Caco-2 (cell line): ENCODE measurements at regions not wholly inside any gene's neighbourhood (a gene's known extent, or its start where the extent isn't known, plus 50 kb on each side); places are given as distances from the start of the nearest gene placed in this dataset.

Source experiments
- BruUV-seq: library from RNA; stranded (reverse); fragments of 400-500 nt; replicated peaks from 2 replicates; lab custom pipeline; 2021; lab: Mats Ljungman, UMichigan
- CTCF ChIA-PET: fragments of 300-600 bp; sonication (Branson Sonifier 250); formaldehyde crosslinking; loops from one replicate; lab custom pipeline; 2022; ENCODE audit warnings: antibody characterized with exemption; lab: Charles Lee
- POLR2A ChIA-PET: fragments of 300-600 bp; sonication (Branson Sonifier 250); formaldehyde crosslinking; loops from one replicate; lab custom pipeline; 2022; ENCODE audit warnings: antibody characterized with exemption; lab: Charles Lee
- DNase-seq, 2 experiments: peaks; one replicate each; pipeline versions ENCODE4 v3.0.0 to v3.0.0-alpha.2; 2020 to 2022
- H3K27me3 ChIP-seq: replicated peaks from 2 replicates; pipeline ENCODE4 v1.6.0; 2011; ENCODE audit warnings: low read length; ENCODE audit not compliant: control insufficient read depth, insufficient read depth
- H3K36me3 ChIP-seq: 2 replicates; pipeline ENCODE4 v1.5.1; 2011; ENCODE audit warnings: low read length; ENCODE audit not compliant: control insufficient read depth, insufficient read depth
- H3K4me1 ChIP-seq: fragments of 250-450 bp; sonication (Bioruptor Pico); 2 replicates; pipeline ENCODE4 v1.5.1; 2020; ENCODE audit warnings: mild to moderate bottlenecking
- H3K4me3 ChIP-seq: 2 replicates; pipeline ENCODE4 v1.5.1; 2011; ENCODE audit warnings: low read depth, mild to moderate bottlenecking, control low read depth, low read length
- H3K9me3 ChIP-seq: fragments of 250-450 bp; sonication (Bioruptor Pico); 2 replicates; pipeline ENCODE4 v1.5.1; 2020; ENCODE audit warnings: mild to moderate bottlenecking, moderate library complexity
- H3K27ac Mint-ChIP-seq: one replicate; pipeline ENCODE4 v1.8.0; 2022; ENCODE audit warnings: mixed read lengths; ENCODE audit not compliant: unreplicated experiment
- H3K27me3 Mint-ChIP-seq: one replicate; pipeline ENCODE4 v1.8.0; 2022; ENCODE audit warnings: mixed read lengths; ENCODE audit not compliant: insufficient read depth, unreplicated experiment
- H3K36me3 Mint-ChIP-seq: one replicate; pipeline ENCODE4 v1.8.0; 2022; ENCODE audit warnings: mild to moderate bottlenecking, mixed read lengths; ENCODE audit not compliant: insufficient read depth, unreplicated experiment
- H3K4me1 Mint-ChIP-seq: one replicate; pipeline ENCODE4 v1.8.0; 2022; ENCODE audit warnings: low read depth, mixed read lengths; ENCODE audit not compliant: unreplicated experiment
- H3K4me3 Mint-ChIP-seq: one replicate; pipeline ENCODE4 v1.8.0; 2022; ENCODE audit warnings: mild to moderate bottlenecking, moderate library complexity, mixed read lengths; ENCODE audit not compliant: unreplicated experiment
- H3K9me3 Mint-ChIP-seq: one replicate; pipeline ENCODE4 v1.8.0; 2022; ENCODE audit warnings: mixed read lengths; ENCODE audit not compliant: unreplicated experiment
- CTCF ChIP-seq, 2 experiments: fragments of 200-600 bp in 1 of 2; IDR thresholded peaks; 1 replicate in 1 of 2; 2 replicates in 1 of 2; pipeline versions ENCODE4 v1.5.1 to v1.8.0; 2011 to 2022; ENCODE audit warnings: antibody characterized with exemption in 1 of 2, control low read depth in 1 of 2, inconsistent platforms in 1 of 2, low read depth in 1 of 2, low read length in 1 of 2, mild to moderate bottlenecking in 1 of 2, moderate library complexity in 1 of 2; ENCODE audit not compliant: insufficient read depth in 1 of 2, severe bottlenecking in 1 of 2, unreplicated experiment in 1 of 2
- intact Hi-C: fragments of 100-400 bp; cut with micrococcal nuclease; formaldehyde crosslinking; loops from one replicate; pipeline ENCODE4 v1.10.0; 2022; ENCODE audit not compliant: unreplicated experiment

GRCh38 chr2:117718048-117718447 is 96.4 kb upstream of the DDX18 start:
- Histone ChIP-seq H3K4me3 (no peak overlapping the region), H3K4me1 (no peaks in the 10 kb centered on the region), H3K36me3 (no peaks in the 10 kb centered on the region), H3K27me3 (no peaks in the 10 kb centered on the region), H3K9me3 (no peaks in the 10 kb centered on the region)
- no TSS peak for BruUV-seq
- intact Hi-C loops: no loop called here
- no peak for DNase-seq
- H3K36me3 Mint-ChIP-seq: no peaks in the 10 kb centered on the region
- TF ChIP-seq CTCF (IDR thresholded peaks at IDR 0.05; ENCODE audit: insufficient read depth in 1 of 2, low read depth in 1 of 2, low read length in 1 of 2, severe bottlenecking in 1 of 2, unreplicated experiment in 1 of 2): no peak
- H3K9me3 Mint-ChIP-seq: peaks cover 1% of the 10 kb centered on the region
- no peak overlapping the region for H3K4me3 Mint-ChIP-seq
- CTCF ChIA-PET: no interaction called here
- POLR2A ChIA-PET: no interaction called here
- no peak overlapping the region for H3K27ac Mint-ChIP-seq
- peaks cover 9% of the 10 kb centered on the region for H3K4me1 Mint-ChIP-seq
- peaks cover 3% of the 10 kb centered on the region for H3K27me3 Mint-ChIP-seq

- no peak overlapping the region for H3K4me3 ChIP-seq
- H3K4me1 ChIP-seq: no peaks in the 10 kb centered on the region
- CTCF ChIA-PET: no interaction called here
- H3K36me3 ChIP-seq: no peaks in the 10 kb centered on the region
- no peaks in the 10 kb centered on the region for H3K27me3 ChIP-seq
- Mint-ChIP-seq H3K36me3 (no peaks in the 10 kb centered on the region), H3K9me3 (no peaks in the 10 kb centered on the region), H3K27ac (no peak overlapping the region), H3K4me1 (peaks cover 9% of the 10 kb centered on the region), H3K4me3 (no peak overlapping the region), H3K27me3 (peaks cover 3% of the 10 kb centered on the region)
- DNase-seq: no peak
- BruUV-seq: no TSS peak
- intact Hi-C loops: no loop called here
- no peaks in the 10 kb centered on the region for H3K9me3 ChIP-seq
- POLR2A ChIA-PET: no interaction called here
- TF ChIP-seq CTCF (IDR thresholded peaks at IDR 0.05; ENCODE audit: insufficient read depth in 1 of 2, low read depth in 1 of 2, low read length in 1 of 2, severe bottlenecking in 1 of 2, unreplicated experiment in 1 of 2): no peak
Measured at GRCh38 chr2:117720765-117721164, 93.7 kb upstream of the DDX18 start.

GRCh38 chr2:117723483-117723882 is 91.0 kb upstream of the DDX18 start:
- no TSS peak for BruUV-seq
- H3K27me3 ChIP-seq: no peaks in the 10 kb centered on the region
- intact Hi-C loops: no loop called here
- H3K36me3 Mint-ChIP-seq: no peaks in the 10 kb centered on the region
- H3K27me3 Mint-ChIP-seq: peaks cover 3% of the 10 kb centered on the region
- H3K9me3 Mint-ChIP-seq: no peaks in the 10 kb centered on the region
- DNase-seq: no peak
- H3K36me3 ChIP-seq: no peaks in the 10 kb centered on the region
- ChIA-PET CTCF (no interaction called here), POLR2A (no interaction called here)
- H3K9me3 ChIP-seq: no peaks in the 10 kb centered on the region
- H3K4me3 Mint-ChIP-seq: no peak overlapping the region
- H3K4me3 ChIP-seq: no peak overlapping the region
- H3K4me1 Mint-ChIP-seq: peaks cover 9% of the 10 kb centered on the region
- H3K4me1 ChIP-seq: no peaks in the 10 kb centered on the region
- H3K27ac Mint-ChIP-seq: no peak overlapping the region
- TF ChIP-seq CTCF (IDR thresholded peaks at IDR 0.05; ENCODE audit: insufficient read depth in 1 of 2, low read depth in 1 of 2, low read length in 1 of 2, severe bottlenecking in 1 of 2, unreplicated experiment in 1 of 2): no peak
